ENCODE measurements at regions not wholly inside any gene's neighbourhood (a gene's known extent, or its start where the extent isn't known, plus 50 kb on each side); places are given as distances from the start of the nearest gene placed in this dataset.
A peak's percentile ranks its signal among the peaks of the same experiment; 100 is the strongest.

- DNase-seq = no peak
These were observed 348.0 kb downstream of the CTTN start for GRCh38 chr11:70746351-70746750.

GRCh38 chr11:70747285-70747684 is 349.0 kb downstream of the CTTN start:
- TF ChIP-seq POLR2A (IDR thresholded peaks at IDR 0.05; ENCODE audit: low read length) = no peak
- TF ChIP-seq GATA1 (IDR thresholded peaks at IDR 0.05; ENCODE audit: low read depth, low read length) = no peak
- no peak for DNase-seq

More at GRCh38 chr11:70746351-70746750, 348.0 kb downstream of the CTTN start:
- TF ChIP-seq POLR2A (IDR thresholded peaks at IDR 0.05; ENCODE audit: low read length) (no peak), GATA1 (IDR thresholded peaks at IDR 0.05; ENCODE audit: low read depth, low read length) (no peak)

GRCh38 chr11:70747921-70748320 is 349.6 kb downstream of the CTTN start:
- no peak for DNase-seq
- no peak for TF ChIP-seq GATA1 (IDR thresholded peaks at IDR 0.05; ENCODE audit: low read depth, low read length)
- TF ChIP-seq POLR2A (IDR thresholded peaks at IDR 0.05; ENCODE audit: low read length) = no peak

- no peak for TF ChIP-seq GATA1 (IDR thresholded peaks at IDR 0.05; ENCODE audit: low read depth, low read length)
- TF ChIP-seq POLR2A (IDR thresholded peaks at IDR 0.05; ENCODE audit: low read length) = no peak
- no peak for DNase-seq
These were observed 352.9 kb downstream of the CTTN start for GRCh38 chr11:70751142-70751734.

GRCh38 chr11:70755410-70756158 is 357.3 kb downstream of the CTTN start:
- no peak for TF ChIP-seq GATA1 (IDR thresholded peaks at IDR 0.05; ENCODE audit: low read depth, low read length)
- no peak for TF ChIP-seq POLR2A (IDR thresholded peaks at IDR 0.05; ENCODE audit: low read length)
- DNase-seq = peak; percentile 59 to 72

GRCh38 chr11:70756341-70756740 is 358.0 kb downstream of the CTTN start:
- no peak for DNase-seq
- TF ChIP-seq GATA1 (IDR thresholded peaks at IDR 0.05; ENCODE audit: low read depth, low read length) (no peak), POLR2A (IDR thresholded peaks at IDR 0.05; ENCODE audit: low read length) (no peak)

GRCh38 chr11:70756756-70757155 is 358.4 kb downstream of the CTTN start:
- DNase-seq = no peak
- no peak for TF ChIP-seq POLR2A (IDR thresholded peaks at IDR 0.05; ENCODE audit: low read length)
- TF ChIP-seq GATA1 (IDR thresholded peaks at IDR 0.05; ENCODE audit: low read depth, low read length) = no peak

- DNase-seq = no peak
- TF ChIP-seq GATA1 (IDR thresholded peaks at IDR 0.05; ENCODE audit: low read depth, low read length) (no peak), POLR2A (IDR thresholded peaks at IDR 0.05; ENCODE audit: low read length) (no peak)
These were observed 358.9 kb downstream of the CTTN start for GRCh38 chr11:70757241-70757640.

- no peak for DNase-seq
- no peak for TF ChIP-seq GATA1 (IDR thresholded peaks at IDR 0.05; ENCODE audit: low read depth, low read length)
- TF ChIP-seq POLR2A (IDR thresholded peaks at IDR 0.05; ENCODE audit: low read length) = no peak
These were observed 359.9 kb downstream of the CTTN start for GRCh38 chr11:70758206-70758605.

- DNase-seq = no peak
- no peak for TF ChIP-seq GATA1 (IDR thresholded peaks at IDR 0.05; ENCODE audit: low read depth, low read length)
- TF ChIP-seq POLR2A (IDR thresholded peaks at IDR 0.05; ENCODE audit: low read length) = no peak
These were observed 361.5 kb downstream of the CTTN start for GRCh38 chr11:70759846-70760245.

- TF ChIP-seq POLR2A (IDR thresholded peaks at IDR 0.05; ENCODE audit: low read length) = no peak
- TF ChIP-seq GATA1 (IDR thresholded peaks at IDR 0.05; ENCODE audit: low read depth, low read length) = no peak
- DNase-seq = no peak
These were observed 362.2 kb downstream of the CTTN start for GRCh38 chr11:70760416-70761020.

- no peak for DNase-seq
- no peak for TF ChIP-seq POLR2A (IDR thresholded peaks at IDR 0.05; ENCODE audit: low read length)
- TF ChIP-seq GATA1 (IDR thresholded peaks at IDR 0.05; ENCODE audit: low read depth, low read length) = no peak
These were observed 363.0 kb downstream of the CTTN start for GRCh38 chr11:70761094-70761907.

- DNase-seq = no peak
- TF ChIP-seq POLR2A (IDR thresholded peaks at IDR 0.05; ENCODE audit: low read length) = no peak
- TF ChIP-seq GATA1 (IDR thresholded peaks at IDR 0.05; ENCODE audit: low read depth, low read length) = no peak
These were observed 363.6 kb downstream of the CTTN start for GRCh38 chr11:70761908-70762337.

- DNase-seq = no peak
- TF ChIP-seq POLR2A (IDR thresholded peaks at IDR 0.05; ENCODE audit: low read length) (no peak), GATA1 (IDR thresholded peaks at IDR 0.05; ENCODE audit: low read depth, low read length) (no peak)
These were observed 364.5 kb downstream of the CTTN start for GRCh38 chr11:70762810-70763209.

Measured in erythroblast (primary cell).